A549 (cell line): ENCODE measurements at regions not wholly inside any gene's neighbourhood (a gene's known extent, or its start where the extent isn't known, plus 50 kb on each side); places are given as distances from the start of the nearest gene placed in this dataset.

Experiments used
- ATAC-seq, 2 experiments: fragments of 200-7000 bp in 1 of 2; fragments of >200 bp in 1 of 2; cut with Nextera tagmentation in 1 of 2; cut with Tn5 transposase in 1 of 2; 3 replicates each; pipeline versions ENCODE4 v1.8.0 to v1.9.1; 2018 to 2020; ENCODE audit warnings: mild to moderate bottlenecking in 1 of 2, moderate library complexity in 1 of 2
- CTCF ChIA-PET: fragments of 300-600 bp; sonication (Branson Sonifier 250); formaldehyde crosslinking; extraction: SDS; loops from one replicate; lab custom pipeline; 2021; ENCODE audit warnings: antibody characterized with exemption, inconsistent platforms; lab: Yijun Ruan, JAX
- POLR2A ChIA-PET: fragments of 350-600 bp; formaldehyde crosslinking; extraction: SDS; loops from one replicate; lab custom pipeline; 2021; ENCODE audit warnings: antibody characterized with exemption, inconsistent platforms; lab: Yijun Ruan, JAX
- DNase-seq, 2 experiments: peaks; one replicate each; pipeline versions ENCODE4 v3.0.0 to v3.0.0-alpha.2; 2011 to 2016; ENCODE audit warnings: low read depth in 1 of 2, low spot score in 1 of 2
- FAIRE-seq: peaks from 2 replicates; lab custom pipeline; 2011; peaks lifted over from hg19 to GRCh38; lab: Jason Lieb, UNC
- H3K27ac ChIP-seq, 2 experiments: fragments of >200 bp; sonication (Bioruptor Twin); formaldehyde crosslinking; 3 replicates each; pipeline ENCODE4 v1.5.1; 2016 to 2017
- H3K4me1 ChIP-seq: fragments of >200 bp; sonication (Bioruptor Twin); formaldehyde crosslinking; 3 replicates; pipeline ENCODE4 v1.6.1; 2016
- H3K4me2 ChIP-seq: fragments of >200 bp; sonication (Bioruptor Twin); formaldehyde crosslinking; 3 replicates; pipeline ENCODE4 v1.6.1; 2016
- H3K4me3 ChIP-seq: fragments of >200 bp; sonication (Bioruptor Twin); formaldehyde crosslinking; 3 replicates; pipeline ENCODE4 v1.5.1; 2016
- H3K9me3 ChIP-seq: fragments of >200 bp; sonication (Bioruptor Twin); formaldehyde crosslinking; 3 replicates; pipeline ENCODE4 v1.6.1; 2016
- CEBPB ChIP-seq, 2 experiments: fragments of >200 bp in 1 of 2; sonication (Bioruptor Twin) in 1 of 2; formaldehyde crosslinking in 1 of 2; IDR thresholded peaks; 2 replicates each; pipeline ENCODE4 v1.6.1; 2012 to 2016
- CHD2 ChIP-seq: fragments of 150-350 bp; IDR thresholded peaks from 2 replicates; pipeline ENCODE4 v1.6.1; 2014; ENCODE audit warnings: low read length; ENCODE audit not compliant: partially characterized antibody
- EHMT2 ChIP-seq: fragments of 200-600 bp; sonication (generic); IDR thresholded peaks from 2 replicates; pipeline ENCODE4 v1.6.1; 2016; ENCODE audit warnings: antibody characterized with exemption, low read depth, mild to moderate bottlenecking, moderate library complexity
- FOSL2 ChIP-seq, 2 experiments: fragments of 450-650 bp in 1 of 2; fragments of >200 bp in 1 of 2; sonication (Bioruptor Twin) in 1 of 2; formaldehyde crosslinking; IDR thresholded peaks; 2 replicates each; pipeline versions ENCODE4 v1.5.0 to v1.6.1; 2016 to 2020; ENCODE audit warnings: mild to moderate bottlenecking in 1 of 2, moderate library complexity in 1 of 2
- GATA3 ChIP-seq: IDR thresholded peaks from 2 replicates; pipeline ENCODE4 v1.6.1; 2012; ENCODE audit warnings: borderline replicate concordance
- HOXB13 ChIP-seq: fragments of 250-450 bp; sonication (Bioruptor Pico); IDR thresholded peaks from 2 replicates; pipeline ENCODE4 v1.5.0; 2020; ENCODE audit warnings: low read depth, mild to moderate bottlenecking, moderate library complexity
- JUN ChIP-seq, 2 experiments: fragments of >200 bp; sonication (Bioruptor Twin); formaldehyde crosslinking; IDR thresholded peaks; 2 replicates in 1 of 2; 3 replicates in 1 of 2; pipeline ENCODE4 v1.6.1; 2016 to 2017
- JUNB ChIP-seq: fragments of >200 bp; sonication (Bioruptor Twin); formaldehyde crosslinking; IDR thresholded peaks from 2 replicates; pipeline ENCODE4 v1.6.1; 2016
- KDM1A ChIP-seq: fragments of 200-600 bp; sonication (generic); IDR thresholded peaks from 2 replicates; pipeline ENCODE4 v1.6.1; 2016; ENCODE audit warnings: low read depth, mild to moderate bottlenecking
- MAZ ChIP-seq: fragments of 150-350 bp; IDR thresholded peaks from 2 replicates; pipeline ENCODE4 v1.6.1; 2014; ENCODE audit warnings: antibody characterized with exemption, low read depth, low read length, borderline replicate concordance
- NR3C1 ChIP-seq: fragments of >200 bp; sonication (Bioruptor Twin); formaldehyde crosslinking; IDR thresholded peaks from 3 replicates; pipeline ENCODE4 v1.6.1; 2017
- RAD21 ChIP-seq, 2 experiments: fragments of >200 bp in 1 of 2; sonication (Bioruptor Twin) in 1 of 2; formaldehyde crosslinking in 1 of 2; IDR thresholded peaks in 1 of 2; conservative IDR thresholded peaks in 1 of 2; 2 replicates in 1 of 2; 3 replicates in 1 of 2; pipeline ENCODE4 v1.6.1; 2012 to 2018; ENCODE audit warnings: inconsistent platforms in 1 of 2
- SREBF2 ChIP-seq: fragments of 450-650 bp; IDR thresholded peaks from 2 replicates; pipeline ENCODE4 v1.6.1; 2014; ENCODE audit warnings: mild to moderate bottlenecking, moderate library complexity
- TFCP2L1 ChIP-seq: fragments of 250-450 bp; sonication (Bioruptor Pico); IDR thresholded peaks from 2 replicates; pipeline ENCODE4 v1.5.0; 2021; ENCODE audit warnings: mild to moderate bottlenecking
- TP53 ChIP-seq: fragments of 250-450 bp; sonication (Bioruptor Pico); IDR thresholded peaks from 2 replicates; pipeline ENCODE4 v1.5.0; 2021; ENCODE audit warnings: mild to moderate bottlenecking, moderate library complexity
- ZSCAN20 ChIP-seq: fragments of 250-450 bp; sonication (Bioruptor Pico); IDR thresholded peaks from 2 replicates; pipeline ENCODE4 v1.8.0; 2022; ENCODE audit warnings: mild to moderate bottlenecking, moderate library complexity
- WGBS: methylation state at CpG from one replicate; pipeline ENCODE4 v1.1.6; 2017; ENCODE audit errors: missing lambda C conversion rate; 5-methylcytosine and 5-hydroxymethylcytosine counted together
- TF ChIP-seq, protein P1 (sequence below): fragments of 250-450 bp; sonication (Bioruptor Pico); IDR thresholded peaks from 2 replicates; pipeline ENCODE4 v1.5.0; 2021; ENCODE audit warnings: mild to moderate bottlenecking, moderate library complexity, borderline replicate concordance
- TF ChIP-seq, protein P2 (sequence below): fragments of 200-600 bp; sonication (generic); IDR thresholded peaks from 2 replicates; pipeline ENCODE4 v1.6.1; 2016; ENCODE audit warnings: antibody characterized with exemption, mild to moderate bottlenecking, moderate library complexity
- TF ChIP-seq, protein P3 (sequence below): fragments of 150-350 bp; IDR thresholded peaks from 2 replicates; pipeline ENCODE4 v1.6.1; 2014; ENCODE audit warnings: low read depth, mild to moderate bottlenecking, low read length
- TF ChIP-seq, protein P4 (sequence below): fragments of >200 bp; sonication (Bioruptor Twin); formaldehyde crosslinking; IDR thresholded peaks from 2 replicates; pipeline ENCODE4 v1.6.1; 2016
- TF ChIP-seq, protein P5 (sequence below): IDR thresholded peaks from 2 replicates; pipeline ENCODE4 v1.6.1; 2012

DNA sequence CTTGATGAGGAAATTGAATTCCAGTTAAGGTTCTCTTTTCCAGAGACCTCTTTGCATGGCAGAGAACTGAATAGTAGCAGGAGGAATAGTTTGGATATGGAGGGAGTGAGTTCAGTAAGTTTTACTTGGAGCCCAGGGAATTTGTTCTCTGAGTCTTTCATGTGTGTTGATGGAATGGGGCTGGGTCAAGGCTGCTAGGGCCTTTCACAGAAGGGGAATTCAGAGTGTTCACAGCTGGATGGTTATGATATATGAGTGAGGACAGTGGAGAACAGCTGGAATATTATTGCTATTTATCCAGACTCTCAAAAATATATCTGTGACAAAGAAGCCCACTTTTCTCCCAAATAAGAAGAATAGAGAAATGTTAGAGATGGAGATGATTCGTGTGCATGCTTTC lies 372.8 kb downstream of the PLK2 start:
- POLR2A ChIA-PET: no interaction called here
- H3K9me3 ChIP-seq: no peaks in the 10 kb centered on the region
- CTCF ChIA-PET: interaction anchor here (1.5 kb wide), 1 partner anchor 10 kb away, joined by 5 read pairs; no protein-coding TSS in a partner anchor
- no peak overlapping the region for H3K4me3 ChIP-seq
- H3K4me2 ChIP-seq: no peak overlapping the region
- ATAC-seq (no peak), DNase-seq (no peak)
- TF ChIP-seq CEBPB (IDR thresholded peaks at IDR 0.05) (no peak), JUNB (no peak), EHMT2 (no peak), NR3C1 (no peak), RAD21 (conservative IDR thresholded peaks at IDR 0.05 in 1 of 2, IDR thresholded peaks at IDR 0.05 in 1 of 2) (no peak), CHD2 (no peak), MAZ (no peak), SREBF2 (no peak), KDM1A (no peak), TP53 (CRISPR knock-in tag) (no peak), HOXB13 (CRISPR knock-in tag) (no peak), TFCP2L1 (no peak), ZSCAN20 (CRISPR knock-in tag) (no peak)
- TF ChIP-seq, protein P1, sequence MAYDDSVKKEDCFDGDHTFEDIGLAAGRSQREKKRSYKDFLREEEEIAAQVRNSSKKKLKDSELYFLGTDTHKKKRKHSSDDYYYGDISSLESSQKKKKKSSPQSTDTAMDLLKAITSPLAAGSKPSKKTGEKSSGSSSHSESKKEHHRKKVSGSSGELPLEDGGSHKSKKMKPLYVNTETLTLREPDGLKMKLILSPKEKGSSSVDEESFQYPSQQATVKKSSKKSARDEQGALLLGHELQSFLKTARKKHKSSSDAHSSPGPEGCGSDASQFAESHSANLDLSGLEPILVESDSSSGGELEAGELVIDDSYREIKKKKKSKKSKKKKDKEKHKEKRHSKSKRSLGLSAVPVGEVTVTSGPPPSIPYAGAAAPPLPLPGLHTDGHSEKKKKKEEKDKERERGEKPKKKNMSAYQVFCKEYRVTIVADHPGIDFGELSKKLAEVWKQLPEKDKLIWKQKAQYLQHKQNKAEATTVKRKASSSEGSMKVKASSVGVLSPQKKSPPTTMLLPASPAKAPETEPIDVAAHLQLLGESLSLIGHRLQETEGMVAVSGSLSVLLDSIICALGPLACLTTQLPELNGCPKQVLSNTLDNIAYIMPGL (CRISPR knock-in tag): no peak
- TF ChIP-seq, protein P2, sequence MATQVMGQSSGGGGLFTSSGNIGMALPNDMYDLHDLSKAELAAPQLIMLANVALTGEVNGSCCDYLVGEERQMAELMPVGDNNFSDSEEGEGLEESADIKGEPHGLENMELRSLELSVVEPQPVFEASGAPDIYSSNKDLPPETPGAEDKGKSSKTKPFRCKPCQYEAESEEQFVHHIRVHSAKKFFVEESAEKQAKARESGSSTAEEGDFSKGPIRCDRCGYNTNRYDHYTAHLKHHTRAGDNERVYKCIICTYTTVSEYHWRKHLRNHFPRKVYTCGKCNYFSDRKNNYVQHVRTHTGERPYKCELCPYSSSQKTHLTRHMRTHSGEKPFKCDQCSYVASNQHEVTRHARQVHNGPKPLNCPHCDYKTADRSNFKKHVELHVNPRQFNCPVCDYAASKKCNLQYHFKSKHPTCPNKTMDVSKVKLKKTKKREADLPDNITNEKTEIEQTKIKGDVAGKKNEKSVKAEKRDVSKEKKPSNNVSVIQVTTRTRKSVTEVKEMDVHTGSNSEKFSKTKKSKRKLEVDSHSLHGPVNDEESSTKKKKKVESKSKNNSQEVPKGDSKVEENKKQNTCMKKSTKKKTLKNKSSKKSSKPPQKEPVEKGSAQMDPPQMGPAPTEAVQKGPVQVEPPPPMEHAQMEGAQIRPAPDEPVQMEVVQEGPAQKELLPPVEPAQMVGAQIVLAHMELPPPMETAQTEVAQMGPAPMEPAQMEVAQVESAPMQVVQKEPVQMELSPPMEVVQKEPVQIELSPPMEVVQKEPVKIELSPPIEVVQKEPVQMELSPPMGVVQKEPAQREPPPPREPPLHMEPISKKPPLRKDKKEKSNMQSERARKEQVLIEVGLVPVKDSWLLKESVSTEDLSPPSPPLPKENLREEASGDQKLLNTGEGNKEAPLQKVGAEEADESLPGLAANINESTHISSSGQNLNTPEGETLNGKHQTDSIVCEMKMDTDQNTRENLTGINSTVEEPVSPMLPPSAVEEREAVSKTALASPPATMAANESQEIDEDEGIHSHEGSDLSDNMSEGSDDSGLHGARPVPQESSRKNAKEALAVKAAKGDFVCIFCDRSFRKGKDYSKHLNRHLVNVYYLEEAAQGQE: no peak
- TF ChIP-seq, protein P3, sequence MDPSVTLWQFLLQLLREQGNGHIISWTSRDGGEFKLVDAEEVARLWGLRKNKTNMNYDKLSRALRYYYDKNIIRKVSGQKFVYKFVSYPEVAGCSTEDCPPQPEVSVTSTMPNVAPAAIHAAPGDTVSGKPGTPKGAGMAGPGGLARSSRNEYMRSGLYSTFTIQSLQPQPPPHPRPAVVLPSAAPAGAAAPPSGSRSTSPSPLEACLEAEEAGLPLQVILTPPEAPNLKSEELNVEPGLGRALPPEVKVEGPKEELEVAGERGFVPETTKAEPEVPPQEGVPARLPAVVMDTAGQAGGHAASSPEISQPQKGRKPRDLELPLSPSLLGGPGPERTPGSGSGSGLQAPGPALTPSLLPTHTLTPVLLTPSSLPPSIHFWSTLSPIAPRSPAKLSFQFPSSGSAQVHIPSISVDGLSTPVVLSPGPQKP: no peak
- TF ChIP-seq, protein P4, sequence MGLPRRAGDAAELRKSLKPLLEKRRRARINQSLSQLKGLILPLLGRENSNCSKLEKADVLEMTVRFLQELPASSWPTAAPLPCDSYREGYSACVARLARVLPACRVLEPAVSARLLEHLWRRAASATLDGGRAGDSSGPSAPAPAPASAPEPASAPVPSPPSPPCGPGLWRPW: no peak
- TF ChIP-seq, all 56 proteins: peak for 0
- Histone ChIP-seq H3K27ac (0 out of 6 replicates have a peak overlapping the region, but pooled peaks of 1 of the 2 experiments have one; percentile 21), H3K4me1 (peaks cover 30% of the 10 kb centered on the region)
- no peak for FAIRE-seq
- WGBS: 68% methylated on average over 1 of the region's 1 CpG

DNA sequence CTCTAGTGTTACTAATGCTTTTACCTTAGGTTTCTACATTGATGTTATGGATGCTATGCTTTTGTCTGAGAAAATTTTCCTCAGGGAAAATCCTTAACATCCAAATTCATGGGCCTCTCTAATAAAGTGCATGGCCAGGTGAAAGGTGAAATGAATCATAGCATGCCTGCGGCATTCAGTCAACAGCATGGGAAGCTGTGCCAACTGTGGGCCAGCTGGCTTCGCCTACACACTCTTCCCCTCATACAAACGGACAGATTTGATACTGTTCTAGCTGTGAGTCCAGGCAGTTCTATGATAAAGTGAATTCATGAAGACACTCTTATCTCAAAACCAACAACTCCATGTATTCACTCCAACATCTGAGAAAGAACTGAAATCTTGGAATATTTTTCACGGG lies 374.1 kb downstream of the PLK2 start:
- H3K4me3 ChIP-seq: no peak overlapping the region
- H3K4me1 ChIP-seq: peaks cover 35% of the 10 kb centered on the region
- CTCF ChIA-PET: no interaction called here
- FAIRE-seq (no peak), ATAC-seq (peak in 1 of 2 experiments; percentile 72; a peak in 3 of 6 replicates), DNase-seq (peak; percentile 28 to 48)
- peak overlapping the region; percentile 15; the same call in 2 of the 3 replicates for H3K4me2 ChIP-seq
- 33% methylated on average over 4 of the region's 4 CpGs for WGBS
- POLR2A ChIA-PET: interaction anchor here (1.6 kb wide), 1 partner anchor 375 kb away, joined by 3 read pairs; no protein-coding TSS in a partner anchor
- TF ChIP-seq, protein P5, sequence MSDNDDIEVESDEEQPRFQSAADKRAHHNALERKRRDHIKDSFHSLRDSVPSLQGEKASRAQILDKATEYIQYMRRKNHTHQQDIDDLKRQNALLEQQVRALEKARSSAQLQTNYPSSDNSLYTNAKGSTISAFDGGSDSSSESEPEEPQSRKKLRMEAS: peak; percentile 48; the same call in 1 of the 2 replicates
- TF ChIP-seq FOSL2 (IDR thresholded peaks at IDR 0.05) (peak; percentile 54; the same call in 1 of the 2 replicates), FOSL2 (CRISPR knock-in tag; IDR thresholded peaks at IDR 0.05) (peak; percentile 68), JUNB (0 out of 2 replicates have a peak, but pooled peaks have one; percentile 23), GATA3 (peak; percentile 49; the same call in 1 of the 2 replicates), JUN (IDR thresholded peaks at IDR 0.05) (no peak)
- TF ChIP-seq, all 56 proteins: peak for 4
- H3K9me3 ChIP-seq: no peaks in the 10 kb centered on the region
- H3K27ac ChIP-seq: peak overlapping the region in 1 of 2 experiments; percentile 61; a peak in 3 of 6 replicates
